Smooth muscle cell (in vitro differentiated cells): ENCODE measurements at regions not wholly inside any gene's neighbourhood (a gene's known extent, or its start where the extent isn't known, plus 50 kb on each side); places are given as distances from the start of the nearest gene placed in this dataset.
A peak's percentile ranks its signal among the peaks of the same experiment; 100 is the strongest.

Experiments
- DNase-seq: peaks from one replicate; lab custom pipeline; 2025; ENCODE audit not compliant: unreplicated experiment; lab: John Stamatoyannopoulos, UW
- H2AFZ ChIP-seq: fragments of 200-600 bp; sonication (generic); 2 replicates; pipeline ENCODE4 v1.6.0; 2016; ENCODE audit warnings: antibody characterized with exemption, low read depth, mild to moderate bottlenecking
- H3F3A ChIP-seq: fragments of 200-600 bp; sonication (generic); 2 replicates; pipeline ENCODE4 v1.6.0; 2017; ENCODE audit warnings: antibody characterized with exemption, low read depth
- H3K27ac ChIP-seq: fragments of 200-600 bp; sonication (generic); 2 replicates; pipeline ENCODE4 v1.5.1; 2016; ENCODE audit warnings: low read depth, mild to moderate bottlenecking
- H3K27me3 ChIP-seq: fragments of 200-600 bp; sonication (generic); 2 replicates; pipeline ENCODE4 v1.6.1; 2016; ENCODE audit warnings: low read depth, mild to moderate bottlenecking
- H3K36me3 ChIP-seq: fragments of 200-600 bp; sonication (generic); 2 replicates; pipeline ENCODE4 v1.5.1; 2016; ENCODE audit warnings: low read depth
- H3K4me1 ChIP-seq: fragments of 200-600 bp; sonication (generic); 2 replicates; pipeline ENCODE4 v1.5.1; 2016; ENCODE audit warnings: low read depth
- H3K4me2 ChIP-seq: fragments of 200-600 bp; sonication (generic); 2 replicates; pipeline ENCODE4 v1.6.0; 2016; ENCODE audit warnings: mild to moderate bottlenecking
- H3K4me3 ChIP-seq: fragments of 200-600 bp; sonication (generic); 2 replicates; pipeline ENCODE4 v1.5.1; 2016; ENCODE audit warnings: mild to moderate bottlenecking
- H3K79me2 ChIP-seq: fragments of 200-600 bp; sonication (generic); 2 replicates; pipeline ENCODE4 v1.6.0; 2016; ENCODE audit warnings: low read depth, mild to moderate bottlenecking
- H3K9ac ChIP-seq: fragments of 200-600 bp; sonication (generic); 2 replicates; pipeline ENCODE4 v1.6.0; 2016; ENCODE audit warnings: low read depth
- H3K9me3 ChIP-seq: fragments of 200-600 bp; sonication (generic); replicated peaks from 2 replicates; pipeline ENCODE4 v1.5.1; 2016; ENCODE audit warnings: low read depth
- H4K20me1 ChIP-seq: fragments of 200-600 bp; sonication (generic); 2 replicates; pipeline ENCODE4 v1.6.0; 2016; ENCODE audit warnings: low read depth
- CTCF ChIP-seq: fragments of 200-600 bp; sonication (generic); IDR thresholded peaks from 2 replicates; pipeline ENCODE4 v1.5.1; 2017; ENCODE audit warnings: borderline replicate concordance, mild to moderate bottlenecking, antibody characterized with exemption; ENCODE audit not compliant: insufficient read depth, poor library complexity, severe bottlenecking
- WGBS: methylation state at CpG from one replicate; pipeline ENCODE4 v1.1.7; 2016; ENCODE audit warnings: low lambda C conversion rate; 5-methylcytosine and 5-hydroxymethylcytosine counted together

- no peak for DNase-seq
- Histone ChIP-seq H3K9ac (no peak overlapping the region), H3K9me3 (no peaks in the 10 kb centered on the region), H3F3A (no peaks in the 10 kb centered on the region), H3K36me3 (no peaks in the 10 kb centered on the region), H4K20me1 (no peaks in the 10 kb centered on the region), H3K27ac (peak overlapping the region; percentile 70), H3K4me2 (peak overlapping the region; percentile 64), H3K27me3 (no peaks in the 10 kb centered on the region), H2AFZ (peak overlapping the region; percentile 37), H3K4me1 (no peaks in the 10 kb centered on the region), H3K4me3 (no peak overlapping the region), H3K79me2 (no peaks in the 10 kb centered on the region)
- no peak for TF ChIP-seq CTCF
- WGBS = 45% methylated on average over 5 of the region's 5 CpGs
Observed at GRCh38 chr4:145347684-145348083, 134.0 kb upstream of the SMAD1 start.

GRCh38 chr4:145346081-145346480, 135.6 kb upstream of the SMAD1 start:
- no peak for TF ChIP-seq CTCF
- H3K36me3 ChIP-seq = no peaks in the 10 kb centered on the region
- no peaks in the 10 kb centered on the region for H3K79me2 ChIP-seq
- no peak overlapping the region for H3K4me2 ChIP-seq
- no peak overlapping the region for H3K4me3 ChIP-seq
- H2AFZ ChIP-seq = no peak overlapping the region
- WGBS = 100% methylated on average over 5 of the region's 25 CpGs
- H3K27ac ChIP-seq = no peak overlapping the region
- no peaks in the 10 kb centered on the region for H4K20me1 ChIP-seq
- no peaks in the 10 kb centered on the region for H3K9me3 ChIP-seq
- no peaks in the 10 kb centered on the region for H3K27me3 ChIP-seq
- no peaks in the 10 kb centered on the region for H3K4me1 ChIP-seq
- H3K9ac ChIP-seq = no peak overlapping the region
- H3F3A ChIP-seq = no peaks in the 10 kb centered on the region
- DNase-seq = no peak

GRCh38 chr4:145345401-145345800, 136.3 kb upstream of the SMAD1 start:
- no peak overlapping the region for H3K4me2 ChIP-seq
- no peak overlapping the region for H3K4me3 ChIP-seq
- H3F3A ChIP-seq = no peaks in the 10 kb centered on the region
- H3K9me3 ChIP-seq = no peaks in the 10 kb centered on the region
- H3K9ac ChIP-seq = no peak overlapping the region
- no peaks in the 10 kb centered on the region for H3K36me3 ChIP-seq
- H4K20me1 ChIP-seq = no peaks in the 10 kb centered on the region
- peak overlapping the region; percentile 25 for H3K27ac ChIP-seq
- no peak for DNase-seq
- H3K79me2 ChIP-seq = no peaks in the 10 kb centered on the region
- no peak overlapping the region for H2AFZ ChIP-seq
- no peak for TF ChIP-seq CTCF
- no peaks in the 10 kb centered on the region for H3K27me3 ChIP-seq
- no peaks in the 10 kb centered on the region for H3K4me1 ChIP-seq

GRCh38 chr4:145341381-145341780, 140.3 kb upstream of the SMAD1 start:
- no peak overlapping the region for H3K9ac ChIP-seq
- no peaks in the 10 kb centered on the region for H4K20me1 ChIP-seq
- no peaks in the 10 kb centered on the region for H3K79me2 ChIP-seq
- WGBS = 100% methylated on average over 1 of the region's 1 CpG
- H3K4me3 ChIP-seq = no peak overlapping the region
- H3K27me3 ChIP-seq = no peaks in the 10 kb centered on the region
- H3K4me2 ChIP-seq = no peak overlapping the region
- no peak for DNase-seq
- no peak for TF ChIP-seq CTCF
- H3K27ac ChIP-seq = no peak overlapping the region
- H3K9me3 ChIP-seq = no peaks in the 10 kb centered on the region
- H2AFZ ChIP-seq = no peak overlapping the region
- no peaks in the 10 kb centered on the region for H3F3A ChIP-seq
- no peaks in the 10 kb centered on the region for H3K4me1 ChIP-seq
- no peaks in the 10 kb centered on the region for H3K36me3 ChIP-seq
